GM19239 (cell line): ENCODE measurements at regions not wholly inside any gene's neighbourhood (a gene's known extent, or its start where the extent isn't known, plus 50 kb on each side); places are given as distances from the start of the nearest gene placed in this dataset.

Experiments used
- DNase-seq: peaks from one replicate; pipeline ENCODE4 v3.0.0; 2011; ENCODE audit warnings: low spot score; ENCODE audit not compliant: insufficient read length
- FAIRE-seq: peaks from 2 replicates; lab custom pipeline; 2011; peaks lifted over from hg19 to GRCh38; lab: Jason Lieb, UNC

GRCh38 chr15:47206358-47206978 is 510.8 kb upstream of the SEMA6D start:
- no peak for FAIRE-seq

GRCh38 chr15:47209591-47209990 is 507.7 kb upstream of the SEMA6D start:
- no peak for FAIRE-seq

More at GRCh38 chr15:47206358-47206978, 510.8 kb upstream of the SEMA6D start:
- DNase-seq, result no peak

GRCh38 chr15:47212222-47213010 is 504.9 kb upstream of the SEMA6D start:
- no peak for DNase-seq
- no peak for FAIRE-seq

More at GRCh38 chr15:47209591-47209990, 507.7 kb upstream of the SEMA6D start:
- DNase-seq, result no peak

GRCh38 chr15:47213883-47214282 is 503.4 kb upstream of the SEMA6D start:
- DNase-seq, result no peak
- no peak for FAIRE-seq

- DNase-seq, result no peak
- no peak for FAIRE-seq
Measured at GRCh38 chr15:47218295-47218694, 499.0 kb upstream of the SEMA6D start.

- no peak for DNase-seq
- FAIRE-seq, result no peak
Measured at GRCh38 chr15:47244361-47244760, 472.9 kb upstream of the SEMA6D start.

- no peak for DNase-seq
- FAIRE-seq, result no peak
Measured at GRCh38 chr15:47246317-47246716, 471.0 kb upstream of the SEMA6D start.

GRCh38 chr15:47258521-47258920 is 458.8 kb upstream of the SEMA6D start:
- DNase-seq (no peak), FAIRE-seq (no peak)

GRCh38 chr15:47265686-47266085 is 451.6 kb upstream of the SEMA6D start:
- FAIRE-seq, result no peak

GRCh38 chr15:47266566-47266965 is 450.7 kb upstream of the SEMA6D start:
- no peak for FAIRE-seq

More at GRCh38 chr15:47265686-47266085, 451.6 kb upstream of the SEMA6D start:
- DNase-seq, result no peak

GRCh38 chr15:47273864-47274263 is 443.4 kb upstream of the SEMA6D start:
- no peak for FAIRE-seq

More at GRCh38 chr15:47266566-47266965, 450.7 kb upstream of the SEMA6D start:
- no peak for DNase-seq

GRCh38 chr15:47283246-47283645 is 434.1 kb upstream of the SEMA6D start:
- no peak for FAIRE-seq
- no peak for DNase-seq

More at GRCh38 chr15:47273864-47274263, 443.4 kb upstream of the SEMA6D start:
- no peak for DNase-seq

- no peak for DNase-seq
- FAIRE-seq, result no peak
Measured at GRCh38 chr15:47288794-47289193, 428.5 kb upstream of the SEMA6D start.

- FAIRE-seq (no peak), DNase-seq (no peak)
Measured at GRCh38 chr15:47289656-47290055, 427.6 kb upstream of the SEMA6D start.

GRCh38 chr15:47291767-47292166 is 425.5 kb upstream of the SEMA6D start:
- DNase-seq (no peak), FAIRE-seq (no peak)

GRCh38 chr15:47292638-47293190 is 424.6 kb upstream of the SEMA6D start:
- no peak for FAIRE-seq

GRCh38 chr15:47293466-47294162 is 423.7 kb upstream of the SEMA6D start:
- no peak for DNase-seq

More at GRCh38 chr15:47292638-47293190, 424.6 kb upstream of the SEMA6D start:
- DNase-seq, result no peak

GRCh38 chr15:47294765-47295259 is 422.5 kb upstream of the SEMA6D start:
- DNase-seq (no peak), FAIRE-seq (no peak)

More at GRCh38 chr15:47293466-47294162, 423.7 kb upstream of the SEMA6D start:
- no peak for FAIRE-seq

GRCh38 chr15:47296881-47297280 is 420.4 kb upstream of the SEMA6D start:
- DNase-seq (no peak), FAIRE-seq (no peak)

- DNase-seq (no peak), FAIRE-seq (no peak)
Measured at GRCh38 chr15:47299846-47300434, 417.4 kb upstream of the SEMA6D start.
